OCI-LY7 (cell line): ENCODE measurements at regions not wholly inside any gene's neighbourhood (a gene's known extent, or its start where the extent isn't known, plus 50 kb on each side); places are given as distances from the start of the nearest gene placed in this dataset.

ENCODE experiments used
- BruUV-seq: library from RNA; stranded (reverse); fragments of 400-500 nt; replicated peaks from 2 replicates; lab custom pipeline; 2021; lab: Mats Ljungman, UMichigan
- CTCF ChIA-PET: fragments of 300-600 bp; sonication (Branson Sonifier 250); formaldehyde crosslinking; loops from one replicate; lab custom pipeline; 2022; ENCODE audit warnings: antibody characterized with exemption; ENCODE audit not compliant: unreplicated experiment; lab: Charles Lee
- POLR2A ChIA-PET: fragments of 300-600 bp; sonication (Branson Sonifier 250); formaldehyde crosslinking; loops from one replicate; lab custom pipeline; 2022; ENCODE audit warnings: antibody characterized with exemption; lab: Charles Lee
- DNase-seq: peaks from one replicate; pipeline ENCODE4 v3.0.0-alpha.2; 2015; ENCODE audit warnings: low spot score
- H2AFZ ChIP-seq: fragments of 200-600 bp; sonication (generic), shearing (Covaris generic); 2 replicates; pipeline ENCODE4 v1.6.1; 2014; ENCODE audit warnings: mild to moderate bottlenecking, antibody characterized with exemption, low read length, moderate library complexity
- H3K27ac ChIP-seq: fragments of 200-600 bp; sonication (generic); 2 replicates; pipeline ENCODE4 v1.5.1; 2014; ENCODE audit warnings: mixed run types, low read depth, mild to moderate bottlenecking, moderate library complexity, low read length, inconsistent platforms; ENCODE audit not compliant: poor library complexity, severe bottlenecking
- H3K36me3 ChIP-seq: fragments of 200-600 bp; sonication (generic); 2 replicates; pipeline ENCODE4 v1.6.1; 2014; ENCODE audit warnings: mild to moderate bottlenecking, antibody characterized with exemption, low read length, moderate library complexity, mixed read lengths; ENCODE audit not compliant: insufficient read depth
- H3K4me1 ChIP-seq: fragments of 200-600 bp; sonication (generic); 2 replicates; pipeline ENCODE4 v1.5.1; 2014; ENCODE audit warnings: mild to moderate bottlenecking, low read length; ENCODE audit not compliant: insufficient read depth, poor library complexity, severe bottlenecking
- H3K4me2 ChIP-seq: fragments of 200-600 bp; sonication (generic); 2 replicates; pipeline ENCODE4 v1.6.1; 2014; ENCODE audit warnings: mild to moderate bottlenecking, low read length
- H3K4me3 ChIP-seq: fragments of 200-600 bp; sonication (generic); 2 replicates; pipeline ENCODE4 v1.5.1; 2014; ENCODE audit warnings: mild to moderate bottlenecking, low read depth, low read length; ENCODE audit not compliant: poor library complexity, severe bottlenecking
- H3K79me2 ChIP-seq: fragments of 200-600 bp; sonication (generic); 2 replicates; pipeline ENCODE4 v1.6.1; 2016; ENCODE audit warnings: low read depth, mild to moderate bottlenecking, low read length, moderate library complexity, mixed read lengths; ENCODE audit not compliant: insufficient read depth
- H3K9me2 ChIP-seq: fragments of 200-600 bp; sonication (generic); 2 replicates; pipeline ENCODE4 v1.6.1; 2016; ENCODE audit warnings: mild to moderate bottlenecking, low read length, mixed read lengths; ENCODE audit not compliant: insufficient read depth
- H3K9me3 ChIP-seq: fragments of 200-600 bp; sonication (generic); 2 replicates; pipeline ENCODE4 v1.6.1; 2014; ENCODE audit warnings: mild to moderate bottlenecking, mixed run types, low read length, mixed read lengths
- H4K20me1 ChIP-seq: fragments of 200-600 bp; sonication (generic); 2 replicates; pipeline ENCODE4 v1.6.1; 2014; ENCODE audit warnings: mild to moderate bottlenecking, antibody characterized with exemption, low read length, moderate library complexity, mixed read lengths; ENCODE audit not compliant: insufficient read depth
- CTCF ChIP-seq: fragments of 200-600 bp; sonication (generic); conservative IDR thresholded peaks from 2 replicates; pipeline ENCODE4 v1.5.1; 2014; ENCODE audit warnings: mild to moderate bottlenecking, antibody characterized with exemption, low read length, moderate library complexity, mixed read lengths
- EZH2phosphoT487 ChIP-seq: fragments of 200-600 bp; sonication (generic); IDR thresholded peaks from 2 replicates; pipeline ENCODE4 v1.6.1; 2018; ENCODE audit warnings: low read depth, borderline replicate concordance, mild to moderate bottlenecking, mixed run types, antibody characterized with exemption, low read length, moderate library complexity, mixed read lengths
- intact Hi-C: fragments of 100-400 bp; cut with micrococcal nuclease; formaldehyde crosslinking; loops from one replicate; pipeline ENCODE4 v1.10.0; 2022; ENCODE audit not compliant: unreplicated experiment

- H3K4me2 ChIP-seq = no peak overlapping the region
Measured at GRCh38 chr2:16248571-16249105, 308.3 kb downstream of the MYCN start.

GRCh38 chr2:16247326-16248122 is 307.2 kb downstream of the MYCN start:
- DNase-seq = no peak
- Histone ChIP-seq H3K4me1 (no peaks in the 10 kb centered on the region), H3K9me2 (no peaks in the 10 kb centered on the region), H3K79me2 (no peaks in the 10 kb centered on the region), H3K4me2 (no peak overlapping the region), H2AFZ (no peak overlapping the region), H3K27ac (no peak overlapping the region), H3K9me3 (no peaks in the 10 kb centered on the region), H3K36me3 (no peaks in the 10 kb centered on the region), H3K4me3 (no peak overlapping the region), H4K20me1 (no peaks in the 10 kb centered on the region)
- ChIA-PET CTCF (interaction anchor here (0.6 kb wide), 1 partner anchor 1428 kb away, joined by 3 read pairs; no protein-coding TSS in a partner anchor), POLR2A (interaction anchor here (0.6 to 1.3 kb wide), 5 partner anchors 10 to 1270 kb away, joined by 3 to 4 read pairs (median 3); no protein-coding TSS in a partner anchor)
- TF ChIP-seq CTCF (no peak), EZH2phosphoT487 (no peak)
- intact Hi-C loops = no loop called here
- no TSS peak for BruUV-seq

More at GRCh38 chr2:16248571-16249105, 308.3 kb downstream of the MYCN start:
- intact Hi-C loops = no loop called here
- TF ChIP-seq EZH2phosphoT487 (no peak), CTCF (no peak)
- H4K20me1 ChIP-seq = no peaks in the 10 kb centered on the region
- no peak for DNase-seq
- no TSS peak for BruUV-seq
- ChIA-PET POLR2A (no interaction called here), CTCF (no interaction called here)
- no peak overlapping the region for H3K4me3 ChIP-seq
- no peaks in the 10 kb centered on the region for H3K79me2 ChIP-seq
- no peaks in the 10 kb centered on the region for H3K9me2 ChIP-seq
- H3K36me3 ChIP-seq = no peaks in the 10 kb centered on the region
- H3K4me1 ChIP-seq = no peaks in the 10 kb centered on the region
- no peak overlapping the region for H3K27ac ChIP-seq
- no peak overlapping the region for H2AFZ ChIP-seq
- H3K9me3 ChIP-seq = no peaks in the 10 kb centered on the region

- no peak for DNase-seq
- POLR2A ChIA-PET = interaction anchor here (0.6 to 1.3 kb wide), 3 partner anchors 10 to 693 kb away, joined by 3 read pairs; no protein-coding TSS in a partner anchor
- H3K27ac ChIP-seq = no peak overlapping the region
- intact Hi-C loops = no loop called here
- no peak overlapping the region for H2AFZ ChIP-seq
- no TSS peak for BruUV-seq
- no peaks in the 10 kb centered on the region for H3K9me3 ChIP-seq
- H3K4me1 ChIP-seq = no peaks in the 10 kb centered on the region
- no peak overlapping the region for H3K4me3 ChIP-seq
- no peak for TF ChIP-seq EZH2phosphoT487
- no peak for TF ChIP-seq CTCF
- no peaks in the 10 kb centered on the region for H3K79me2 ChIP-seq
- CTCF ChIA-PET = no interaction called here
- no peak overlapping the region for H3K4me2 ChIP-seq
- no peaks in the 10 kb centered on the region for H4K20me1 ChIP-seq
- no peaks in the 10 kb centered on the region for H3K9me2 ChIP-seq
- no peaks in the 10 kb centered on the region for H3K36me3 ChIP-seq
Measured at GRCh38 chr2:16246911-16247310, 306.6 kb downstream of the MYCN start.
